ENCODE measurements at regions not wholly inside any gene's neighbourhood (a gene's known extent, or its start where the extent isn't known, plus 50 kb on each side); places are given as distances from the start of the nearest gene placed in this dataset.

GRCh38 chrX:12011075-12011474 lies 127.2 kb upstream of the FRMPD4 start:
- H3K36me3 ChIP-seq: no peaks in the 10 kb centered on the region
- in situ Hi-C loops (cut with MboI; ENCODE audit: low sequenced_read_pairs in 4 of 4): no loop called here
- H3K9me3 ChIP-seq: no peaks in the 10 kb centered on the region
- no peak overlapping the region for H3K27ac ChIP-seq
- H3K4me3 ChIP-seq: no peak overlapping the region
- TF ChIP-seq, protein P1, sequence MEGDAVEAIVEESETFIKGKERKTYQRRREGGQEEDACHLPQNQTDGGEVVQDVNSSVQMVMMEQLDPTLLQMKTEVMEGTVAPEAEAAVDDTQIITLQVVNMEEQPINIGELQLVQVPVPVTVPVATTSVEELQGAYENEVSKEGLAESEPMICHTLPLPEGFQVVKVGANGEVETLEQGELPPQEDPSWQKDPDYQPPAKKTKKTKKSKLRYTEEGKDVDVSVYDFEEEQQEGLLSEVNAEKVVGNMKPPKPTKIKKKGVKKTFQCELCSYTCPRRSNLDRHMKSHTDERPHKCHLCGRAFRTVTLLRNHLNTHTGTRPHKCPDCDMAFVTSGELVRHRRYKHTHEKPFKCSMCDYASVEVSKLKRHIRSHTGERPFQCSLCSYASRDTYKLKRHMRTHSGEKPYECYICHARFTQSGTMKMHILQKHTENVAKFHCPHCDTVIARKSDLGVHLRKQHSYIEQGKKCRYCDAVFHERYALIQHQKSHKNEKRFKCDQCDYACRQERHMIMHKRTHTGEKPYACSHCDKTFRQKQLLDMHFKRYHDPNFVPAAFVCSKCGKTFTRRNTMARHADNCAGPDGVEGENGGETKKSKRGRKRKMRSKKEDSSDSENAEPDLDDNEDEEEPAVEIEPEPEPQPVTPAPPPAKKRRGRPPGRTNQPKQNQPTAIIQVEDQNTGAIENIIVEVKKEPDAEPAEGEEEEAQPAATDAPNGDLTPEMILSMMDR (IDR thresholded peaks at IDR 0.05 in 4 of 5, conservative IDR thresholded peaks at IDR 0.05 in 1 of 5): no peak
- no peak for TF ChIP-seq POLR2A (IDR thresholded peaks at IDR 0.05)
- ATAC-seq (no peak), DNase-seq (no peak)
- H3K27me3 ChIP-seq: no peaks in the 10 kb centered on the region
- intact Hi-C loops (cut with DNase I; ENCODE audit: low total_unique reads): no loop called here
- no peaks in the 10 kb centered on the region for H3K4me1 ChIP-seq

DNA sequence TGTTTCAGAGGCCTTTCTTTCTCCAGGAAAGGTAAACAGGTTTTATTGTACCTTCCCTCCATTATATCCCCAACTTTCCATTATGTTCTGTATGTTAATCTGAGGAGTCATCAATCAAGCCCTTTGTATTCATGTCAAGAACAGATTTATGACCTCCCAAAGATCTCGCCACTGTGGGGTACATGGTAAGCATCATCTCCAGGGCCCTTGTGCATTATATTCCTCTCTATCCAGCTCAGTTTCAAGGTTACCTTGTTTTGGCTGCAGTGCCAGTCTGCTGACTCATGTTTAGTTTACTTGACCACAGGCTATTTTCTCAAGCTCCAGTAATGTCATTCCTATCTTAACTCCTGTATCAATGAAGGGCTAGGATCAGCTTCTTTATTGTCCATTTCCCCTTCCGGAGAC lies 125.1 kb upstream of the FRMPD4 start:
- in situ Hi-C loops (cut with MboI; ENCODE audit: low sequenced_read_pairs in 4 of 4): no loop called here
- intact Hi-C loops (cut with DNase I; ENCODE audit: low total_unique reads): no loop called here
- no peak overlapping the region for H3K27ac ChIP-seq

GRCh38 chrX:12021698-12022097 lies 116.6 kb upstream of the FRMPD4 start:
- ATAC-seq: no peak
- no peak for DNase-seq
- TF ChIP-seq, protein P1 (IDR thresholded peaks at IDR 0.05 in 4 of 5, conservative IDR thresholded peaks at IDR 0.05 in 1 of 5): no peak
- no peak for TF ChIP-seq POLR2A (IDR thresholded peaks at IDR 0.05)
- Histone ChIP-seq H3K9me3 (no peaks in the 10 kb centered on the region), H3K4me1 (no peaks in the 10 kb centered on the region), H3K27ac (no peak overlapping the region), H3K27me3 (no peaks in the 10 kb centered on the region), H3K4me3 (no peak overlapping the region), H3K36me3 (no peaks in the 10 kb centered on the region)
- intact Hi-C loops (cut with DNase I; ENCODE audit: low total_unique reads): no loop called here
- in situ Hi-C loops (cut with MboI; ENCODE audit: low sequenced_read_pairs in 4 of 4): no loop called here

More for the DNA sequence above, 125.1 kb upstream of the FRMPD4 start:
- DNase-seq (no peak), ATAC-seq (no peak)
- no peak overlapping the region for H3K4me3 ChIP-seq
- no peaks in the 10 kb centered on the region for H3K36me3 ChIP-seq
- no peaks in the 10 kb centered on the region for H3K4me1 ChIP-seq
- TF ChIP-seq, protein P1 (IDR thresholded peaks at IDR 0.05 in 4 of 5, conservative IDR thresholded peaks at IDR 0.05 in 1 of 5): no peak
- TF ChIP-seq POLR2A (IDR thresholded peaks at IDR 0.05): no peak
- H3K9me3 ChIP-seq: no peaks in the 10 kb centered on the region
- H3K27me3 ChIP-seq: no peaks in the 10 kb centered on the region

DNA sequence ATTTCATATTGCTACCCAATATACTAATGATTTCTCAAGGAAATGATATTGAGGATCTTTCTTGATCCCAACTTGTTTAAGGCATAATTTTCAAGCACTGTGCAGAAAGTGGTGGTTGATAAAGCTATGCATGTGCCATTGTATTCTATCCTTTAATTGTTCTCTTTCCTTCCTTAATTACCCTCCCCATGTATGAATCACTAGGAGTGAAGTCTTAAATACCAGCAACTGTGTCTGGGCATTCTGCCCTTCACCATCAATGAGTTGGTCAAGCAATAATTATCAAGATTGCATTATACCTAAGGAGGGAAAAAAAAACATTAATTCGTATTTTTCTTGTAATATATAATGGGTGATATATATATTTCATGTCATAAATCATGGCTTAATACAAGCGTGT lies 111.8 kb upstream of the FRMPD4 start:
- ATAC-seq (no peak), DNase-seq (no peak)
- TF ChIP-seq, protein P1 (IDR thresholded peaks at IDR 0.05 in 4 of 5, conservative IDR thresholded peaks at IDR 0.05 in 1 of 5): no peak
- TF ChIP-seq POLR2A (IDR thresholded peaks at IDR 0.05): no peak
- Histone ChIP-seq H3K27ac (no peak overlapping the region), H3K36me3 (no peaks in the 10 kb centered on the region), H3K27me3 (no peaks in the 10 kb centered on the region), H3K4me1 (no peaks in the 10 kb centered on the region), H3K4me3 (no peak overlapping the region), H3K9me3 (no peaks in the 10 kb centered on the region)
- in situ Hi-C loops (cut with MboI; ENCODE audit: low sequenced_read_pairs in 4 of 4) (no loop called here), intact Hi-C loops (cut with DNase I; ENCODE audit: low total_unique reads) (no loop called here)

- H3K36me3 ChIP-seq: no peaks in the 10 kb centered on the region
- intact Hi-C loops (cut with DNase I; ENCODE audit: low total_unique reads) (no loop called here), in situ Hi-C loops (cut with MboI; ENCODE audit: low sequenced_read_pairs in 4 of 4) (no loop called here)
Observed at GRCh38 chrX:12032082-12032481, 106.2 kb upstream of the FRMPD4 start.

More at GRCh38 chrX:12032082-12032481, 106.2 kb upstream of the FRMPD4 start:
- H3K4me1 ChIP-seq: no peaks in the 10 kb centered on the region
- no peak for TF ChIP-seq POLR2A (IDR thresholded peaks at IDR 0.05)
- TF ChIP-seq, protein P1 (IDR thresholded peaks at IDR 0.05 in 4 of 5, conservative IDR thresholded peaks at IDR 0.05 in 1 of 5): no peak
- ATAC-seq (no peak), DNase-seq (no peak)
- H3K9me3 ChIP-seq: no peaks in the 10 kb centered on the region
- H3K27ac ChIP-seq: no peak overlapping the region
- H3K27me3 ChIP-seq: no peaks in the 10 kb centered on the region
- H3K4me3 ChIP-seq: no peak overlapping the region

All from gastrocnemius medialis (tissue), 4 donors.